Astrocyte of the spinal cord (primary cell): ENCODE measurements at regions not wholly inside any gene's neighbourhood (a gene's known extent, or its start where the extent isn't known, plus 50 kb on each side); places are given as distances from the start of the nearest gene placed in this dataset.

Source experiments
- DNase-seq: peaks from one replicate; pipeline ENCODE4 v3.0.0; 2011; ENCODE audit warnings: low read depth, low spot score
- H3K4me3 ChIP-seq: 2 replicates; pipeline ENCODE4 v1.5.1; 2011; ENCODE audit warnings: low read depth, mild to moderate bottlenecking, low read length, moderate library complexity
- in situ Hi-C: cut with HindIII; loops from 2 replicates; pipeline ENCODE4 v1.10.0; 2017; ENCODE audit warnings: low sequenced_read_pairs
- TF ChIP-seq, protein P1 (sequence below): IDR thresholded peaks from 2 replicates; pipeline ENCODE4 v1.5.1; 2012; ENCODE audit warnings: low read depth, mild to moderate bottlenecking, low read length, inconsistent platforms

DNA sequence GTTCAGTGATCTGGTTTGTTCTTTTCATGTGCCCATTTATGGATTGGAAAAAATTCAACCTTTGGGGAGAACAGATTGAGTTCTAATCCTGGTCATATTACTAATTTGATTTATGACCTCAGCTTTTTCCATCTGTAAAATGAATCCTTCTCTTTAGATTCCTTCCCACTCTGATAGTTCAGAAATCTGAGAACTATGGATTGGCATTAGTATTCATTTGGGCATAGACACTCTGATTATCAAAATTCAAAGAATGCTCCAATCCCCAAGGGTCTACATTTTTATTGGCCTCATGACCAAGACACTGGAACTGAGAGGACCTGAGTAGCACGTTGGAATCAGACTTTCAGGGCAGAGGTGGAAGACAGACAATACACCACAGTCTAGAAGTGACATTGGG, 405.9 kb upstream of the PAPPA start:
- in situ Hi-C loops: no loop called here
- TF ChIP-seq, protein P1, sequence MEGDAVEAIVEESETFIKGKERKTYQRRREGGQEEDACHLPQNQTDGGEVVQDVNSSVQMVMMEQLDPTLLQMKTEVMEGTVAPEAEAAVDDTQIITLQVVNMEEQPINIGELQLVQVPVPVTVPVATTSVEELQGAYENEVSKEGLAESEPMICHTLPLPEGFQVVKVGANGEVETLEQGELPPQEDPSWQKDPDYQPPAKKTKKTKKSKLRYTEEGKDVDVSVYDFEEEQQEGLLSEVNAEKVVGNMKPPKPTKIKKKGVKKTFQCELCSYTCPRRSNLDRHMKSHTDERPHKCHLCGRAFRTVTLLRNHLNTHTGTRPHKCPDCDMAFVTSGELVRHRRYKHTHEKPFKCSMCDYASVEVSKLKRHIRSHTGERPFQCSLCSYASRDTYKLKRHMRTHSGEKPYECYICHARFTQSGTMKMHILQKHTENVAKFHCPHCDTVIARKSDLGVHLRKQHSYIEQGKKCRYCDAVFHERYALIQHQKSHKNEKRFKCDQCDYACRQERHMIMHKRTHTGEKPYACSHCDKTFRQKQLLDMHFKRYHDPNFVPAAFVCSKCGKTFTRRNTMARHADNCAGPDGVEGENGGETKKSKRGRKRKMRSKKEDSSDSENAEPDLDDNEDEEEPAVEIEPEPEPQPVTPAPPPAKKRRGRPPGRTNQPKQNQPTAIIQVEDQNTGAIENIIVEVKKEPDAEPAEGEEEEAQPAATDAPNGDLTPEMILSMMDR: no peak
- no peak for DNase-seq

DNA sequence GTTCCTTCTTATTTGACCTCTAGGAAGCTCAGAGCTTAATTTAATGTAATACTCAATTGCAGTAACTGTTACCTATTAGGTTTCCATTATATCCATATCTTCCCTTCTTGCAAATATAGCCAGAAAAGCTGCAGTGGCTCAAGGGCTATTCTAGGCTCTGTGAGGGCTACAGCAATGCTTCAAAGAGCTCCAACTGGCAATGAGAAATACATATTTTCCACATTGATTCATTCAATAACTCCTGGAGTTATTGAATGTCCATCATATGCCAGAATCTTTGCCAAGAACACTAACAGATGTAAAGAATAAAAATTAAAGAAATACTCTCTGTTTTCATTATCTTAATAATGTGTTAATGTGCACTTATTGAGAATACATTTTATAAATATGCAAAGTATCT, 396.9 kb upstream of the PAPPA start:
- TF ChIP-seq, protein P1: no peak
- in situ Hi-C loops: no loop called here

More for the DNA sequence above, 405.9 kb upstream of the PAPPA start:
- no peak overlapping the region for H3K4me3 ChIP-seq

DNA sequence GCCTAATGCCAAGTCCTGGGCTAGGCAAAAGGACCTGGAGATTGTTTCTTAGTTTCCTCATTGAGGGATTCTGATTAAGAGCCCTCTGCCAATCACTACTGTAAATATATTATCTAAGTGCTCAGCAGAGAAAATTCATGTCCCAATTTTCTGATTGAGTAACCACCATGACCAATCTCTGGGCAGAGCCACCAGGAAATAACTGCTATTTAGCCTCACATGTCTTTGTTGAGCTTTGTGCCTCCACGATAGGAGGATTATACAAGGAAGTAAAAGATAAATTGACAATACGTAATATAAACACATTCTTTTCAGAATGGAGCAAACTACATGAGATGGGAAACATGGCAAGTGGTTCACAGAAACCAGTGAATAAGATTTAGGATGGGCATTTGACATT, 396.1 kb upstream of the PAPPA start:
- in situ Hi-C loops: no loop called here
- H3K4me3 ChIP-seq: no peak overlapping the region
- TF ChIP-seq, protein P1: no peak
- no peak for DNase-seq

More for the DNA sequence above, 396.9 kb upstream of the PAPPA start:
- DNase-seq: no peak
- no peak overlapping the region for H3K4me3 ChIP-seq

DNA sequence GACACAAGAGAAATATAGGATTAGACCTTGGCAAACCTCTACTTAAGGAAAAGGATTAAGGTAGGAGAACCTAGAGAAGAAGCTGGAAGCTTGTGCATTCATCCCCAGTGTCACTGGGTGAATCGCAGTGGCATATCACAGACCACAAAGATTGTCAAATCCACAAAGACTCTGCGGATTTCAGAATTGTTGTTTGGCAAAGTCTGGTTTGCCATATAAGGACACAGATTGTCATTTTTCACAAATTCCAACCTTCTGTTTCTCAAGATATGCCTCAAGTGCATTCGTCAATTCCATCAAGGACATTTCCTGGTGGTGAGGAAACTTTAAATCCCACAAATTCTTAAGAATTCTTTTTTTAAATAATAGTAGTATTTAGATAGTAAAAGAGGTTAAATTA, 395.1 kb upstream of the PAPPA start:
- no peak for DNase-seq
- in situ Hi-C loops: no loop called here
- no peak overlapping the region for H3K4me3 ChIP-seq
- TF ChIP-seq, protein P1: no peak

DNA sequence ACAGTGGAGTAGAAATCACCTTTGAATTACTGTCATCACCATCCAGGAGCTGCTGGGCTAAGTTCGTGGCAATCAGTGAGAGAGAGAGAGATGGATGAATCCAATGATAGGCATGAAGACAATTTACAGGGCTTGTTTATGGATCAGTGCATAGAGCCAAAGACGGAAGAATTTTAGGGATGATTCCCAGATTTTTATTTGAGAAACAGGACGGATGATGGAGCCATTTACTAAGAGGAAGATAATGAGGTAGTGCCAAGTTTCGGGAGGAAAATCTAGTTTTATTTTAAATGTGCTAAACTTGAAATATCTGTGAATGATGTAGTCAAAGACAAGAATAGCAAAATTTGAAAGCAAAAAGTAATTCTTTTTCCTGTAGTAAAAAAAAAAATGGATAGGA, 394.2 kb upstream of the PAPPA start:
- H3K4me3 ChIP-seq: no peak overlapping the region
- TF ChIP-seq, protein P1: no peak
- in situ Hi-C loops: no loop called here
- no peak for DNase-seq

DNA sequence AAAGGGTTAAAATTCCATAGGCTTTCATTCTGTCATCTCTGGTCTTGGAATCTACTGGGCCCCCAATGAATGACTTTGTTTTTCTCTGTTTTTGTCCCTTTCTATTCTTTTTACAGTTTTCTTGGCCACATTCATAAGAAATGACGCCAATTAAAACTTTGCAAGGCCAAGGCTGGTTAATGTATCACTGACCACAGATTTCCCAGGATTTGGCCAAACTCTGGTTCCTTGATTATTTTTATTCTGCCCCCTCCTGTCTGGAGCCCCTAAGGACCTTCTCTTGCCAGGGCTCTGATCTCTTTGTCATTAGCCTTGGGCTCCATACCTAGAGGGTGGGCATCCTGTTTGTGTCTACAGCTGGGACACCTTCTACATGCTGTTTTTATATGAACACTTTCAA, 388.9 kb upstream of the PAPPA start:
- in situ Hi-C loops: no loop called here
- H3K4me3 ChIP-seq: no peak overlapping the region
- peak; percentile 44 for DNase-seq
- TF ChIP-seq, protein P1: no peak

DNA sequence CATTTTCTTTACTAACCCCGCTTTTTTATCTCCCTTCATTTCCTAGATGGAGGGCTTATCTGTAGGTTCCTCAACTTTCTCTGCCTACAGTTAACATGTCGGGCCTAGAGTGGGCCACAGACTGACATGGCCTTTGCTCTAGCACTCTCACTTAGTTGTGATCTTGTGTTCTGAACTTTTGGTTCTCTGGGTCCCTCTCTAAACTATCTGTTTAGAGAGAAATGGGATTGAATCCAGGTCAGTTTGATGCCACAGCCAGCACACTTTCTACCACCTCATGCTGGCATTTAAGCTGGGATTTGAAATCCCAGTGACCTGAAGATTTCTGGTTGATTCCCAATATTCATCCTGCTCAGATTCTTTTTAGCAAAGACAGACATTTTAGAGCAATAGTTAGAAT, 388.5 kb upstream of the PAPPA start:
- no peak overlapping the region for H3K4me3 ChIP-seq
- TF ChIP-seq, protein P1: no peak
- in situ Hi-C loops: no loop called here
- DNase-seq: no peak
